Breast epithelium (tissue), 3 donors: ENCODE measurements at regions not wholly inside any gene's neighbourhood (a gene's known extent, or its start where the extent isn't known, plus 50 kb on each side); places are given as distances from the start of the nearest gene placed in this dataset.

Experiments
- CTCF ChIP-seq, 3 donors: fragments of 450-650 bp; IDR thresholded peaks; one replicate each; pipeline ENCODE4 v1.5.1; 2016 to 2017; ENCODE audit warnings: antibody characterized with exemption in 3 of 3, mild to moderate bottlenecking in 3 of 3, moderate library complexity in 3 of 3
- POLR2A ChIP-seq: fragments of 450-650 bp; IDR thresholded peaks from one replicate; pipeline ENCODE4 v1.6.1; 2016; ENCODE audit warnings: antibody characterized with exemption, mild to moderate bottlenecking, moderate library complexity
- POLR2AphosphoS5 ChIP-seq, 3 donors: sonication (generic); formaldehyde crosslinking; IDR thresholded peaks; one replicate each; pipeline ENCODE4 v1.6.1; 2017; ENCODE audit warnings: antibody characterized with exemption in 3 of 3

GRCh38 chr5:91464886-91465646 is 81.9 kb upstream of the ARRDC3 start:
- TF ChIP-seq POLR2A (no peak), CTCF (IDR thresholded peaks at IDR 0.05) (no peak), POLR2AphosphoS5 (IDR thresholded peaks at IDR 0.05) (no peak)
